Thyroid gland (tissue), 4 donors: ENCODE measurements at regions not wholly inside any gene's neighbourhood (a gene's known extent, or its start where the extent isn't known, plus 50 kb on each side); places are given as distances from the start of the nearest gene placed in this dataset.

Experiments
- DNase-seq, 2 donors: peaks; one replicate each; pipeline ENCODE4 v3.0.0-alpha.2; 2019
- H3K27ac ChIP-seq, 3 donors: fragments of 200-600 bp; sonication (generic); 1 replicate in 2 of 3; 2 replicates in 1 of 3; pipeline ENCODE4 v1.5.1; 2016 to 2019; ENCODE audit warnings: mild to moderate bottlenecking in 1 of 3, moderate library complexity in 1 of 3
- H3K27me3 ChIP-seq: fragments of 200-600 bp; sonication (generic); one replicate; pipeline ENCODE4 v1.5.1; 2019
- H3K36me3 ChIP-seq, 2 donors: fragments of 200-600 bp; sonication (generic); one replicate each; pipeline ENCODE4 v1.5.1; 2016 to 2019
- H3K4me1 ChIP-seq, 2 donors: fragments of 200-600 bp; sonication (generic); one replicate each; pipeline ENCODE4 v1.5.1; 2017 to 2019
- H3K4me3 ChIP-seq, 3 donors: fragments of 200-600 bp; sonication (generic); replicated peaks in 1 of 3; 1 replicate in 2 of 3; 2 replicates in 1 of 3; pipeline ENCODE4 v1.5.1; 2016; ENCODE audit warnings: mild to moderate bottlenecking in 1 of 3
- H3K9me3 ChIP-seq: fragments of 200-600 bp; sonication (generic); one replicate; pipeline ENCODE4 v1.5.1; 2017
- POLR2A ChIP-seq, 2 donors: fragments of 450-650 bp; IDR thresholded peaks; one replicate each; pipeline ENCODE4 v1.6.1; 2017; ENCODE audit warnings: antibody characterized with exemption in 2 of 2, mild to moderate bottlenecking in 2 of 2, moderate library complexity in 1 of 2
- WGBS, 2 donors: methylation state at CpG; one replicate each; pipeline ENCODE4 v1.1.5; 2017; 5-methylcytosine and 5-hydroxymethylcytosine counted together
- intact Hi-C: fragments of 100-400 bp; cut with DNase I; formaldehyde crosslinking; loops from one replicate; pipeline ENCODE4 v1.15.1; 2023
- TF ChIP-seq, protein P1 (sequence below), 6 experiments: fragments of 200-600 bp in 3 of 6; fragments of 450-650 bp in 3 of 6; sonication (generic) in 3 of 6; IDR thresholded peaks; one replicate each; pipeline ENCODE4 v1.5.1; 2016 to 2019; ENCODE audit warnings: antibody characterized with exemption in 6 of 6, mild to moderate bottlenecking in 2 of 6, inconsistent platforms in 1 of 6, moderate library complexity in 1 of 6

DNA sequence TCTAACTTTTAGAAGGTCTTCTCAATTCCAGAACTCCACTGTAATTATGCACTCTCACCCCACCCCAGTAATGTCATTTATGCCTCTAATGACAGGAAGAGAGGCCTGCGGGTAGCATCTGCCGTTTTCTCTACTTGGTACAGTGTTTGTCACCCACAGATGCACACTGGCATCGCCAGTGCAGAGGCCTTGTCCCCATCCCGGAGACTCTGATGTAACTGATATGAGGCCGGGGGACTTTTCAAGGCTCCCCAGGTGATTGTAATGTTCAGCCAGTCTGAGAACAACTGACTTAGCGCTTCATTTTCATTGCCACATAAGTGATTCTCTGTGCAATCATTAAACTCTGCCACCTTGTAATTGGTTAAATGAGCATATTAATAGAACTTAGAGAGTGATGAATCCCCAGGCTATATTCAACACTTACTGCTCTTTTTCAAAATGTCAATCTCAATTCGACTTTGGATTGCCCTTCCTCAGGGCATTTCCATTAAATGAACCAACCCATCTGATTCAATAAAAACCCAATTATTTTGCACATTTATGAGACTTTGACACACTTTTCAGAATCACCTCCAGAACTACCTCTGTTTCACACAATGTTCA is 113.2 kb downstream of the HERPUD2 start:
- DNase-seq: no peak
- intact Hi-C loops: no loop called here
- Histone ChIP-seq H3K27ac (no peak overlapping the region), H3K9me3 (no peaks in the 10 kb centered on the region), H3K4me1 (no peaks in the 10 kb centered on the region), H3K36me3 (no peaks in the 10 kb centered on the region), H3K27me3 (no peaks in the 10 kb centered on the region), H3K4me3 (no peak overlapping the region)
- WGBS, 2 donors: 88 to 90% methylated on average over 7 of the region's 7 CpGs
- TF ChIP-seq, protein P1, sequence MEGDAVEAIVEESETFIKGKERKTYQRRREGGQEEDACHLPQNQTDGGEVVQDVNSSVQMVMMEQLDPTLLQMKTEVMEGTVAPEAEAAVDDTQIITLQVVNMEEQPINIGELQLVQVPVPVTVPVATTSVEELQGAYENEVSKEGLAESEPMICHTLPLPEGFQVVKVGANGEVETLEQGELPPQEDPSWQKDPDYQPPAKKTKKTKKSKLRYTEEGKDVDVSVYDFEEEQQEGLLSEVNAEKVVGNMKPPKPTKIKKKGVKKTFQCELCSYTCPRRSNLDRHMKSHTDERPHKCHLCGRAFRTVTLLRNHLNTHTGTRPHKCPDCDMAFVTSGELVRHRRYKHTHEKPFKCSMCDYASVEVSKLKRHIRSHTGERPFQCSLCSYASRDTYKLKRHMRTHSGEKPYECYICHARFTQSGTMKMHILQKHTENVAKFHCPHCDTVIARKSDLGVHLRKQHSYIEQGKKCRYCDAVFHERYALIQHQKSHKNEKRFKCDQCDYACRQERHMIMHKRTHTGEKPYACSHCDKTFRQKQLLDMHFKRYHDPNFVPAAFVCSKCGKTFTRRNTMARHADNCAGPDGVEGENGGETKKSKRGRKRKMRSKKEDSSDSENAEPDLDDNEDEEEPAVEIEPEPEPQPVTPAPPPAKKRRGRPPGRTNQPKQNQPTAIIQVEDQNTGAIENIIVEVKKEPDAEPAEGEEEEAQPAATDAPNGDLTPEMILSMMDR (IDR thresholded peaks at IDR 0.05): no peak

DNA sequence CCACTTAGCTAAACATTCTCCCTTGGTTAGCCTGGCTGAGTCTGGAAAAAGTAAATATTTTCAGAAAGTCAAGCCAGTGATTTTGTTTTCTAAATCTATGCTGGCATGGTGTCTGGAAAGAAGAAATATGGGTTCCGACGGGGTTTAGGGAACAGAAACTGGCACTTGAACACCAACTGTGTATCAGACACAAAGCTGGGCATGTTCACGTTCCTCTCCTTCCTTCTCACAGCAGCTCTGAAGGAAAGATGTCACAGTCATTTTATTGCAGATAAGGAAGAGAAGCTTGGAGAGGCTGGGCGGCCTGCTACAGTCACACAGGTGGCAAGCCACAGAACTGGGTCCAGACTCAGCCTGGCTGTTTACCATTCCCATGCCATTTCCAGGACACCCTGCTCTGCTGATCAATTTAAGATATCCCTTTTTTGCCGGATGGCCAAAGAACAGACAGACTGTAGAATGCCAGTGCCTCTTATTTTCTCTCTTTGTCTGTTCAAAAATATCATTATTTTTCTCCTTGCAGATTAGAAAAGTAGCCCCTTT is 118.8 kb downstream of the HERPUD2 start:
- H3K9me3 ChIP-seq: no peaks in the 10 kb centered on the region
- no peak overlapping the region for H3K4me3 ChIP-seq
- intact Hi-C loops: no loop called here
- DNase-seq: no peak
- WGBS, 2 donors: 76 to 80% methylated on average over 5 of the region's 5 CpGs
- H3K27ac ChIP-seq: no peak overlapping the region
- no peaks in the 10 kb centered on the region for H3K27me3 ChIP-seq
- no peaks in the 10 kb centered on the region for H3K4me1 ChIP-seq
- H3K36me3 ChIP-seq: no peaks in the 10 kb centered on the region
- no peak for TF ChIP-seq POLR2A (IDR thresholded peaks at IDR 0.05)
- TF ChIP-seq, protein P1 (IDR thresholded peaks at IDR 0.05): no peak

DNA sequence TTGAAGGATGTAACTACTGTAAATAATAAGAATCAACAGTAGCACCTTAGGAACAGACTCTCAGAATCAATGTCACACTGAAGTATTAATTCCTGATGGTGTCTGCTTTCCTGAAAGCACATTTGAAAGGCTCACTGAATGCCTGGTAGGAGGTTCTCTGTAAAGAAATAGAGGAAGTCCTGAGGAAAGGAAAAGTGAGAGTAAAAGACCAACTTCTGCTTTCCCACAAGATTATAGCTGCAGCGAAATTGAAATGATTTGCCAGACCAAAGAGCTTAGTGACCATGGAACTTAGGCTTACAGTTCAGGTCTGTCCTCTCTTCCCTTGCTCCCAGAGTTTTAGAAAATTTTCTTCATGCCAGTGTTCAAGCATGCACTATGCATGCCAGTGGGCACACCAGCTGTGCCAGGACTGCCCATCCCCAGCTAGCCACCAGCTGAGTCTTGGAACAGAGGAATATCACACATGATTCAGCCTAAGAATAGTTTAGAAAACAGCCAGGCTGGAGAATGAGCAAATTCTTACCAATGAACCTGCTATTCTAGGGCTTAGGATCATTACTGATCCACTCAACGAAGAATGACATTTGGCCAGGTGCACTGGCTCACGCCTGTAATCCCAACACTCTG is 123.2 kb downstream of the HERPUD2 start:
- Histone ChIP-seq H3K4me3 (no peak overlapping the region), H3K27me3 (no peaks in the 10 kb centered on the region), H3K9me3 (no peaks in the 10 kb centered on the region), H3K36me3 (no peaks in the 10 kb centered on the region), H3K27ac (no peak overlapping the region), H3K4me1 (no peaks in the 10 kb centered on the region)
- 87 to 89% methylated on average over 3 of the region's 3 CpGs for WGBS, 2 donors
- TF ChIP-seq, protein P1 (IDR thresholded peaks at IDR 0.05): no peak
- no peak for TF ChIP-seq POLR2A (IDR thresholded peaks at IDR 0.05)
- DNase-seq: no peak
- intact Hi-C loops: no loop called here

DNA sequence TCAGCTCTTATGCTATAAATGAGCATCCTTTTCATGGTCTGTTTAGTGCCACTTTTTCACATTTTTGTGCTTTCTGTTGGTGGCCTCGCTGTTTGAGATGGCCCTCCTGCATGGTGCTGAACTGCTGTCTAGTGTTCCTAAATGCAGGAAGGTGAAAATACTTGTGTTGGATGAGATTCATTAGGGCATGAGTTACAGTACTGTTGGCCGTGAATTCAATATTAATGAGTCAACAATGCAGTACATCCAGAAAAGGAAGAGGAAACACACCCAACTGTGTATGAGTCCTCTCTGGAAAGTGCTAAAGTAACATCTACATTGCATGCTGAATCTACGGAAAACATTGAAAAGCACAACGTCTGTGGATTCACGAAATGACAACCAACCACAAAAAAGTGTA is 124.0 kb downstream of the HERPUD2 start:
- Histone ChIP-seq H3K4me1 (no peaks in the 10 kb centered on the region), H3K27ac (no peak overlapping the region), H3K9me3 (no peaks in the 10 kb centered on the region), H3K36me3 (no peaks in the 10 kb centered on the region), H3K27me3 (no peaks in the 10 kb centered on the region), H3K4me3 (no peak overlapping the region)
- DNase-seq: no peak
- TF ChIP-seq, protein P1 (IDR thresholded peaks at IDR 0.05): no peak
- no peak for TF ChIP-seq POLR2A (IDR thresholded peaks at IDR 0.05)
- intact Hi-C loops: no loop called here
- 79 to 86% methylated on average over 5 of the region's 5 CpGs for WGBS, 2 donors

DNA sequence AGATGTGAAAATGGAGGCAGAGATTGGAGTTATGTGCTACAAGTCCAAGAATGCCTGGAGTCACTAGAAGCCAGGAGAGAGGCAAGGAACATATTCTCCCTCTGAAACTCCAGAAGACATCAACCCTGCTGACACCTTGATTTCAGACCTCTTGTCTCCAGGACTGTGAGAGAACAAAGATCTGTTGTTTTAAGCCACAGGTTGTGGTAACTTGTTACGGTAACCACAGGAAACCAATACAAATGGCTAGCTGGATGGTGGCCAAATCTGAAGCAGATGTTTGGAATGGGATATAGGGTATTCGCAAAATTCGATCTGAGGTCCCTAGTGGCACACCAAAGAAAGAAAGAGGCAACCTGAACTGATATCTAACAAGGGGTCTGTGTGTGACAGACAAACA is 129.0 kb downstream of the HERPUD2 start:
- intact Hi-C loops: no loop called here
- Histone ChIP-seq H3K9me3 (no peaks in the 10 kb centered on the region), H3K27me3 (no peaks in the 10 kb centered on the region), H3K36me3 (no peaks in the 10 kb centered on the region), H3K4me1 (no peaks in the 10 kb centered on the region), H3K27ac (no peak overlapping the region), H3K4me3 (no peak overlapping the region)
- 35 to 40% methylated on average over 3 of the region's 3 CpGs for WGBS, 2 donors
- no peak for DNase-seq
- TF ChIP-seq, protein P1 (IDR thresholded peaks at IDR 0.05): no peak
- no peak for TF ChIP-seq POLR2A (IDR thresholded peaks at IDR 0.05)
